HFFc6 (cell line): ENCODE measurements at regions not wholly inside any gene's neighbourhood (a gene's known extent, or its start where the extent isn't known, plus 50 kb on each side); places are given as distances from the start of the nearest gene placed in this dataset.
"Not testable (repeated sequence)": the region's sequence is repeated elsewhere in the genome, so short reads cannot be mapped to it uniquely, and the experiment has no call there.

ENCODE experiments used
- DNase-seq: peaks from one replicate; pipeline ENCODE4 v3.0.0-alpha.2; 2018
- H3K27ac Mint-ChIP-seq: 2 replicates; pipeline ENCODE4 v1.8.0; 2020; ENCODE audit warnings: mild to moderate bottlenecking, mixed read lengths
- H3K27me3 Mint-ChIP-seq: 2 replicates; pipeline ENCODE4 v1.8.0; 2021; ENCODE audit warnings: mild to moderate bottlenecking, moderate library complexity, mixed read lengths; ENCODE audit not compliant: insufficient read depth
- H3K36me3 Mint-ChIP-seq: 2 replicates; pipeline ENCODE4 v1.8.0; 2021; ENCODE audit warnings: low read depth, mixed read lengths
- H3K4me1 Mint-ChIP-seq: 2 replicates; pipeline ENCODE4 v1.8.0; 2020; ENCODE audit warnings: low read depth, mixed read lengths
- H3K4me3 Mint-ChIP-seq: 2 replicates; pipeline ENCODE4 v1.8.0; 2020; ENCODE audit warnings: mild to moderate bottlenecking, moderate library complexity, mixed read lengths
- H3K9me3 Mint-ChIP-seq: 2 replicates; pipeline ENCODE4 v1.8.0; 2020; ENCODE audit warnings: mild to moderate bottlenecking, mixed read lengths
- CTCF ChIP-seq: fragments of 200-600 bp; sonication (generic); IDR thresholded peaks from 2 replicates; pipeline ENCODE4 v1.5.0; 2021; ENCODE audit warnings: antibody characterized with exemption, mild to moderate bottlenecking

GRCh38 chr1:199245946-199246345 lies 607.1 kb downstream of the PTPRC start:
- H3K36me3 Mint-ChIP-seq, result no peaks in the 10 kb centered on the region
- H3K4me3 Mint-ChIP-seq, result no peak overlapping the region
- no peak for DNase-seq
- H3K27me3 Mint-ChIP-seq, result no peaks in the 10 kb centered on the region
- H3K9me3 Mint-ChIP-seq, result no peaks in the 10 kb centered on the region
- no peak for TF ChIP-seq CTCF
- H3K4me1 Mint-ChIP-seq, result no peaks in the 10 kb centered on the region
- no peak overlapping the region for H3K27ac Mint-ChIP-seq

GRCh38 chr1:199246716-199247115 lies 607.9 kb downstream of the PTPRC start:
- TF ChIP-seq CTCF, result no peak
- no peaks in the 10 kb centered on the region for H3K36me3 Mint-ChIP-seq
- no peak overlapping the region for H3K4me3 Mint-ChIP-seq
- H3K27me3 Mint-ChIP-seq, result no peaks in the 10 kb centered on the region
- DNase-seq, result no peak
- H3K9me3 Mint-ChIP-seq, result no peaks in the 10 kb centered on the region
- H3K27ac Mint-ChIP-seq, result no peak overlapping the region
- no peaks in the 10 kb centered on the region for H3K4me1 Mint-ChIP-seq

GRCh38 chr1:199247891-199248290 lies 609.1 kb downstream of the PTPRC start:
- Mint-ChIP-seq H3K36me3 (no peaks in the 10 kb centered on the region), H3K4me3 (no peak overlapping the region), H3K9me3 (no peaks in the 10 kb centered on the region), H3K27ac (no peak overlapping the region), H3K27me3 (no peaks in the 10 kb centered on the region), H3K4me1 (no peaks in the 10 kb centered on the region)
- TF ChIP-seq CTCF, result no peak
- DNase-seq, result no peak

- H3K4me3 Mint-ChIP-seq, H3K4me1 Mint-ChIP-seq, H3K27ac Mint-ChIP-seq, H3K27me3 Mint-ChIP-seq, DNase-seq: not testable (repeated sequence)
- Mint-ChIP-seq H3K36me3 (peaks cover 11% of the 10 kb centered on the region; the same call in 1 of the 2 replicates), H3K9me3 (peaks cover 26% of the 10 kb centered on the region; the same call in 1 of the 2 replicates)
These were observed 615.2 kb downstream of the PTPRC start for GRCh38 chr1:199254040-199254439.

GRCh38 chr1:199261328-199261727 lies 622.5 kb downstream of the PTPRC start:
- no peaks in the 10 kb centered on the region; the same call in 1 of the 2 replicates for H3K36me3 Mint-ChIP-seq
- peaks cover 4% of the 10 kb centered on the region; the same call in 1 of the 2 replicates for H3K9me3 Mint-ChIP-seq
- no peak for TF ChIP-seq CTCF
- no peaks in the 10 kb centered on the region for H3K4me1 Mint-ChIP-seq
- no peaks in the 10 kb centered on the region for H3K27me3 Mint-ChIP-seq
- H3K4me3 Mint-ChIP-seq, result no peak overlapping the region
- H3K27ac Mint-ChIP-seq, result no peak overlapping the region
- no peak for DNase-seq

GRCh38 chr1:199264283-199264682 lies 625.4 kb downstream of the PTPRC start:
- peaks cover 4% of the 10 kb centered on the region; the same call in 1 of the 2 replicates for H3K4me1 Mint-ChIP-seq
- no peak overlapping the region for H3K4me3 Mint-ChIP-seq
- H3K9me3 Mint-ChIP-seq, result no peaks in the 10 kb centered on the region
- H3K36me3 Mint-ChIP-seq, result no peaks in the 10 kb centered on the region
- H3K27me3 Mint-ChIP-seq, result no peaks in the 10 kb centered on the region; the same call in 1 of the 2 replicates
- no peak for DNase-seq
- TF ChIP-seq CTCF, result no peak
- H3K27ac Mint-ChIP-seq, result no peak overlapping the region
